Left ventricle myocardium inferior (tissue), 1 donor: ENCODE measurements at regions not wholly inside any gene's neighbourhood (a gene's known extent, or its start where the extent isn't known, plus 50 kb on each side); places are given as distances from the start of the nearest gene placed in this dataset.

Experiments
- DNase-seq: peaks from one replicate; pipeline ENCODE4 v3.0.0-alpha.2; 2020
- H3K27ac ChIP-seq: fragments of 200-600 bp; replicated peaks from 2 replicates; pipeline ENCODE4 v1.8.0; 2021
- H3K27me3 ChIP-seq: fragments of 200-600 bp; 2 replicates; pipeline ENCODE4 v1.8.0; 2021; ENCODE audit warnings: low read depth
- H3K36me3 ChIP-seq: fragments of 200-600 bp; 2 replicates; pipeline ENCODE4 v1.8.0; 2021
- H3K4me1 ChIP-seq: fragments of 200-600 bp; 2 replicates; pipeline ENCODE4 v1.8.0; 2021
- H3K4me3 ChIP-seq: fragments of 200-600 bp; 2 replicates; pipeline ENCODE4 v1.8.0; 2021; ENCODE audit warnings: mild to moderate bottlenecking, moderate library complexity
- H3K9me3 ChIP-seq: fragments of 200-600 bp; replicated peaks from 2 replicates; pipeline ENCODE4 v1.8.0; 2021
- CTCF ChIP-seq: fragments of 200-600 bp; IDR thresholded peaks from 2 replicates; pipeline ENCODE4 v1.8.0; 2021; ENCODE audit warnings: antibody characterized with exemption, mild to moderate bottlenecking, borderline replicate concordance
- intact Hi-C: fragments of 100-400 bp; cut with micrococcal nuclease; formaldehyde crosslinking; loops from one replicate; pipeline ENCODE4 v1.11.0; 2022
- donor health status: DM: no; HTN: yes; CAD: no; lungs with severe emphysema.

GRCh38 chr6:145428706-145429105 is 306.6 kb downstream of the EPM2A start:
- intact Hi-C loops, result no loop called here
- H3K27ac ChIP-seq, result no peak overlapping the region
- H3K36me3 ChIP-seq, result no peaks in the 10 kb centered on the region
- no peaks in the 10 kb centered on the region for H3K4me1 ChIP-seq
- no peak for DNase-seq
- no peak for TF ChIP-seq CTCF
- H3K27me3 ChIP-seq, result no peaks in the 10 kb centered on the region
- no peak overlapping the region for H3K4me3 ChIP-seq
- no peaks in the 10 kb centered on the region for H3K9me3 ChIP-seq

GRCh38 chr6:145442110-145442509 is 293.2 kb downstream of the EPM2A start:
- Histone ChIP-seq H3K4me3 (no peak overlapping the region), H3K27ac (no peak overlapping the region), H3K4me1 (no peaks in the 10 kb centered on the region), H3K27me3 (no peaks in the 10 kb centered on the region), H3K9me3 (peaks cover 60% of the 10 kb centered on the region), H3K36me3 (no peaks in the 10 kb centered on the region)
- no peak for DNase-seq
- intact Hi-C loops, result no loop called here
- no peak for TF ChIP-seq CTCF

DNA sequence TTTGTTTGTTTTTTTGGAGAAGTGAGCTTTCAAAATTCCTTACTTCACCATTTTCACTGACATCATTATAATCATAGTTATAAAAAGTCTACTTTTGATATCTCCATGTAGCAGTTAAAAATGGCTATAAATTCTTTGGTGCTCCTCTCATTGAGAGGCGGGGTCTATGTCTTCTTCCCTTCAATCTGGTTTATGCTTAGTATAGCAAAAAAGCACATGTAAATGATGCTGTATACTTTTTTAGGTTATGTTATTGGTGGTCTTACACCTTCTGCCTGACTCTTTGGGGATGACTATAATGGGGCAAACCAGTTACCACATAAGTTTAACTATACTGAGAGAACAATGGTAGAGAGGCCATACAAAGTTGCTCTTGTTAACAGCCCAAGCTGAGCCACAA is 289.6 kb downstream of the EPM2A start:
- Histone ChIP-seq H3K27ac (no peak overlapping the region), H3K27me3 (no peaks in the 10 kb centered on the region), H3K4me3 (no peak overlapping the region), H3K4me1 (no peaks in the 10 kb centered on the region), H3K9me3 (peaks cover 60% of the 10 kb centered on the region), H3K36me3 (no peaks in the 10 kb centered on the region)
- DNase-seq, result no peak
- no peak for TF ChIP-seq CTCF
- intact Hi-C loops, result no loop called here

DNA sequence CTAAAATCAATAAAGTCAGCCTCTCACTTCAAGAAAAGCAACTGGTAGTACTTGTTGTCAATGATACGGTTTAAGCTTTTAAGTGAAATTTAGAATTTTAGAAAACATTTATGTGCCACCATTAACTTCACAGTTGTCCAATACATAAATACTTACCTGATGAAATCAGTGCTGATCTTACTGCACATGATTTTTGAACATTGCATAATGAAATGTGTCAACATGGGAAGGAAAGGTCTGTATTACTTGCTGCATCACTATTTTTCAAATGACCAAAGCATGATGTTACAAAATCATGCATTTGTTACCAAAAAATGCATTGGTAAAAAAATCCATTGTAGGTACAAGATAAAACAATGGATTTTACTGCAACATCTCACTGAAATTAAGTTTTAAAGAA is 284.3 kb downstream of the EPM2A start:
- peaks cover 9% of the 10 kb centered on the region for H3K9me3 ChIP-seq
- no peak overlapping the region for H3K27ac ChIP-seq
- H3K4me1 ChIP-seq, result no peaks in the 10 kb centered on the region
- intact Hi-C loops, result no loop called here
- H3K4me3 ChIP-seq, result no peak overlapping the region
- no peak for DNase-seq
- no peaks in the 10 kb centered on the region for H3K36me3 ChIP-seq
- TF ChIP-seq CTCF, result no peak
- no peaks in the 10 kb centered on the region for H3K27me3 ChIP-seq

DNA sequence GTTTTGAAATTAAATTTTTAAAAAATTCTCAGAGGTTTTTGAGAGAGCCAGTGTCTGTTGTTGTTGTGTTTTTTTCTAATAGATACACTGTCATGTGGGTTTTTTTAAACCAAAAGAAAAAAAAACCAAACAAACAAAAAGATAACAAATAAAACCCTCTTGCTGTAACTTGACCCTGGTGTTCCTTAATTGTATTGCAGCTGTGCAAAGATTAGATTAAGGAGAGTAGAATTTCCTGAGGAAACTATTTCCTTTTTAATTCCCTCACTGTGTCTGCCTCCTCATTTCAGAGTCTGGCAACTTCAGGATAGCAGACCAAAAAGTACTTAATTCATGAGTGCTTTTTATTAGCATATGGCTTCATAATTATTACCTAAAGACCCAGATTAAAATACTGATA is 281.9 kb downstream of the EPM2A start:
- Histone ChIP-seq H3K9me3 (no peaks in the 10 kb centered on the region), H3K4me1 (no peaks in the 10 kb centered on the region), H3K36me3 (no peaks in the 10 kb centered on the region), H3K4me3 (no peak overlapping the region), H3K27ac (no peak overlapping the region), H3K27me3 (no peaks in the 10 kb centered on the region)
- intact Hi-C loops, result no loop called here
- no peak for DNase-seq
- no peak for TF ChIP-seq CTCF

DNA sequence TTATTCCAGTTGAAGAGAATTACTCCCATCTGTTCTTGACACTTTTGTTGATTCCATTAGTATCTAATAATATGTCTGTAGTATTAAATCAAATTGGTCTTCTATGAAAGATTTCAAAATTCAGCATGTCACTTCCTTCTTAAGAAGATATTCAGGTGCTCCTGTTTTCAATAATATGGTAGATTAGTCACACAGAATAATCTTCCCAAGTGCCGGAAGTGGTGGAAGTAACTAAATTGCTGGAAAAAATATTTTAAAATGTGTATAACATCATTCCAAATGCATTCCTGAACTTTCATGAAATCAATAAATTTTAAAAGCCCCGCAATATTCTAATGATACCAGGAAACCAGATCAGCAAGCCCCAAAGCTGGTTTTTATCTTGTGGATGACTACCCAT is 281.3 kb downstream of the EPM2A start:
- DNase-seq, result no peak
- no peaks in the 10 kb centered on the region for H3K27me3 ChIP-seq
- intact Hi-C loops, result no loop called here
- no peaks in the 10 kb centered on the region for H3K4me1 ChIP-seq
- no peak overlapping the region for H3K27ac ChIP-seq
- H3K36me3 ChIP-seq, result no peaks in the 10 kb centered on the region
- no peaks in the 10 kb centered on the region for H3K9me3 ChIP-seq
- no peak overlapping the region for H3K4me3 ChIP-seq
- TF ChIP-seq CTCF, result no peak
